ENCODE measurements at regions not wholly inside any gene's neighbourhood (a gene's known extent, or its start where the extent isn't known, plus 50 kb on each side); places are given as distances from the start of the nearest gene placed in this dataset.

DNA sequence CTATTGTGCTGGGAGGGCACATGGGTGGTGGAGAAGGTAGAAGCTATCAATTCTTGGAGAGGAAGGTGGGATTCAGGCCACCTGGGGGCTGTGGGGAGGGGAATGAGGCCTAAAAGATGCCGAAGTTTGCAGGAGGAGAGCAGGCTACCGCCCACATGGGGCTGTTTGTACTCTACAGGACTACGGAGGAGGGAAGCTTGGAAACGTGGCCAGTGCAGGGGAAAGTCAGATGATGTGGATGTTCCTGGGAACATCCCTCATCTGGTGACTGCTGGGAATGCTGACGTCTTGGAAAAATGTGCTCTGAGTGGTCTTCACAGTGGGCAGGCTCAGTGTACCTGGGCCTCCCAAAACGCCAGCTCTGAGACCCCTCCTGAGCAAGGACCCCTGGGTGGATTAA, 78.5 kb downstream of the TNFAIP2 start:
- POLR2A ChIA-PET, result no interaction called here
- ATAC-seq, result no peak
- H3K27ac ChIP-seq (ENCODE audit: extremely low read length, insufficient read depth, low read length), result no peak overlapping the region

More for the DNA sequence above, 78.5 kb downstream of the TNFAIP2 start:
- FAIRE-seq, result no peak
- Histone ChIP-seq H4K20me1 (ENCODE audit: insufficient read depth, low read length) (no peaks in the 10 kb centered on the region), H2AFZ (ENCODE audit: low read length) (no peak overlapping the region), H3K4me3 (replicated peaks in 1 of 3; ENCODE audit: insufficient read depth in 1 of 3, low read depth in 2 of 3, low read length in 3 of 3) (no peak overlapping the region), H3K4me1 (ENCODE audit: insufficient read depth, low read length) (peaks cover 27% of the 10 kb centered on the region), H3K9me3 (ENCODE audit: low read length) (peaks cover 22% of the 10 kb centered on the region), H3K79me2 (ENCODE audit: insufficient read depth, low read length) (no peaks in the 10 kb centered on the region), H3K4me2 (ENCODE audit: low read depth, low read length) (no peak overlapping the region), H3K36me3 (replicated peaks in 1 of 2; ENCODE audit: control insufficient read depth in 1 of 2, insufficient read depth in 2 of 2, low read length in 2 of 2) (no peaks in the 10 kb centered on the region), H3K9ac (ENCODE audit: insufficient read depth, low read depth, low read length) (no peak overlapping the region), H3K27me3 (ENCODE audit: control insufficient read depth in 1 of 2, insufficient read depth in 2 of 2, low read length in 2 of 2) (no peaks in the 10 kb centered on the region)
- no peak for TF ChIP-seq KAT2B (IDR thresholded peaks at IDR 0.05; ENCODE audit: borderline replicate concordance, low read depth, low read length)
- no peak for TF ChIP-seq KMT2B (CRISPR knock-in tag; IDR thresholded peaks at IDR 0.05)
- TF ChIP-seq ZNF841 (CRISPR knock-in tag; IDR thresholded peaks at IDR 0.05; ENCODE audit: borderline replicate concordance), result no peak
- no peak for TF ChIP-seq ZNF256 (CRISPR knock-in tag; conservative IDR thresholded peaks at IDR 0.05)
- TF ChIP-seq ZNF136 (CRISPR knock-in tag; IDR thresholded peaks at IDR 0.05; ENCODE audit: low read depth), result no peak
- TF ChIP-seq HOXD1 (CRISPR knock-in tag; IDR thresholded peaks at IDR 0.05), result no peak
- TF ChIP-seq ZBTB46 (CRISPR knock-in tag; IDR thresholded peaks at IDR 0.05; ENCODE audit: borderline replicate concordance), result no peak
- no peak for TF ChIP-seq AHR (CRISPR knock-in tag; IDR thresholded peaks at IDR 0.05)
- TF ChIP-seq SPEN (CRISPR knock-in tag; IDR thresholded peaks at IDR 0.05; ENCODE audit: low read depth), result no peak
- no peak for TF ChIP-seq REL (CRISPR knock-in tag; conservative IDR thresholded peaks at IDR 0.05)
- TF ChIP-seq ZNF3 (CRISPR knock-in tag; IDR thresholded peaks at IDR 0.05), result no peak
- no peak for TF ChIP-seq ZNF138 (CRISPR knock-in tag; IDR thresholded peaks at IDR 0.05; ENCODE audit: low read depth)
- no peak for TF ChIP-seq IRX3 (CRISPR knock-in tag; IDR thresholded peaks at IDR 0.05; ENCODE audit: borderline replicate concordance, low read depth)
- TF ChIP-seq NFE2L1 (CRISPR knock-in tag; IDR thresholded peaks at IDR 0.05; ENCODE audit: borderline replicate concordance), result no peak
- no peak for TF ChIP-seq ZMAT3 (CRISPR knock-in tag; conservative IDR thresholded peaks at IDR 0.05)
- TF ChIP-seq ZNF772 (CRISPR knock-in tag; IDR thresholded peaks at IDR 0.05), result no peak
- TF ChIP-seq ZFP36 (IDR thresholded peaks at IDR 0.05; ENCODE audit: borderline replicate concordance, low read depth, low read length, partially characterized antibody), result no peak
- TF ChIP-seq IKZF1 (IDR thresholded peaks at IDR 0.05), result no peak
- TF ChIP-seq KAT8 (CRISPR knock-in tag; IDR thresholded peaks at IDR 0.05), result no peak
- TF ChIP-seq MEIS1 (CRISPR knock-in tag; IDR thresholded peaks at IDR 0.05; ENCODE audit: borderline replicate concordance), result no peak
- BruUV-seq (replicated peaks), result no TSS peak
- DNase-seq (ENCODE audit: low spot score), result no peak
- WGBS (ENCODE audit: low lambda C conversion rate), result 61% methylated on average over 6 of the region's 6 CpGs
- CTCF ChIA-PET (ENCODE audit: low intra/inter-chr PET ratio, low total read pairs), result no interaction called here
- in situ Hi-C loops (cut with HindIII; ENCODE audit: extremely low pct_ligation_motif_present, low pct_unique_long_range_greater_than_20kb) (no loop called here), intact Hi-C loops (cut with micrococcal nuclease; ENCODE audit: unreplicated experiment) (no loop called here)

All from HepG2 (cell line).